ENCODE measurements at regions not wholly inside any gene's neighbourhood (a gene's known extent, or its start where the extent isn't known, plus 50 kb on each side); places are given as distances from the start of the nearest gene placed in this dataset.
"Not testable (repeated sequence)": the region's sequence is repeated elsewhere in the genome, so short reads cannot be mapped to it uniquely, and the experiment has no call there.

DNA sequence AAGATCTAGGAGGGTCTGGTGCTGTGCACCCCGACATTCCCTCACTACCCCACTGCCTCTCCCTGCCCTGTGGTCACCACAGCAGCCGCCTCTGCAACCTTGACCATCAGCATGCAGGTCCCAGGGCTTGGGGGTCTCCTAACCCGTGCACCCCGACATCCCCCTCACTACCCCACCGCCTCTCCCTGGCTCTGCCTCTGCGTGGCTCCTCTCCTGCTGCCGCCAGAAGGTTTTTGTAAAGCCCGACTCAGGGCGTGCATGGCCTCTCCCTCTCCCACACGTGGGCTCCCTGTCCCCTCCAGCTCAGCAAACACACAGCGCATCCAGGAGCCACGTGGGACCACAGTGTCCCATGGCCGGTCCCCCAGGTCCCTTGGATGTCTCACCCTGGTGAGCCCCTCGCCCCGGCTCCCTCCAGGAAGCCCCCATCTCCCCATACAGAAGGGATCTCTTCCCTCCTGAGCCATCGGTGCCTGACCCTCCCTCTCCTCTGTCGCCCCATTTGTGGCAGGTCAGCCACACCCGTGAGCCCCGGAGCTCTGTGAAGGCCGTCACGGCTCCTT, 112.5 kb upstream of the LPCAT1 start:
- not testable (repeated sequence) for TF ChIP-seq CTCF (IDR thresholded peaks at IDR 0.05; ENCODE audit: insufficient read depth, low read length, poor library complexity, severe bottlenecking); EZH2phosphoT487 (conservative IDR thresholded peaks at IDR 0.05; ENCODE audit: low read length)
